Ishikawa (cell line): ENCODE measurements at regions not wholly inside any gene's neighbourhood (a gene's known extent, or its start where the extent isn't known, plus 50 kb on each side); places are given as distances from the start of the nearest gene placed in this dataset.

ENCODE experiments used
- CEBPB ChIP-seq: IDR thresholded peaks from 2 replicates; pipeline ENCODE4 v1.6.1; 2012
- CREB1 ChIP-seq: IDR thresholded peaks from 2 replicates; pipeline ENCODE4 v1.6.1; 2012; ENCODE audit warnings: low read depth
- FOXM1 ChIP-seq: IDR thresholded peaks from 2 replicates; pipeline ENCODE4 v1.6.1; 2012; ENCODE audit warnings: low read depth, borderline replicate concordance
- MAX ChIP-seq: IDR thresholded peaks from 2 replicates; pipeline ENCODE4 v1.6.1; 2012
- REST ChIP-seq: IDR thresholded peaks from 2 replicates; pipeline ENCODE4 v1.6.1; 2012; ENCODE audit warnings: low read depth, mild to moderate bottlenecking
- TAF1 ChIP-seq: IDR thresholded peaks from 2 replicates; pipeline ENCODE4 v1.6.1; 2012; ENCODE audit warnings: low read depth, mild to moderate bottlenecking
- USF1 ChIP-seq: IDR thresholded peaks from 2 replicates; pipeline ENCODE4 v1.6.1; 2012
- ZBTB7A ChIP-seq: IDR thresholded peaks from 2 replicates; pipeline ENCODE4 v1.6.1; 2012; ENCODE audit warnings: low read depth

GRCh38 chrX:87402256-87402655 is 115.3 kb upstream of the KLHL4 start:
- TF ChIP-seq CEBPB (no peak), TAF1 (no peak), ZBTB7A (no peak), FOXM1 (no peak), MAX (no peak), CREB1 (no peak), USF1 (no peak), REST (no peak)
